HepG2 (cell line): ENCODE measurements at regions not wholly inside any gene's neighbourhood (a gene's known extent, or its start where the extent isn't known, plus 50 kb on each side); places are given as distances from the start of the nearest gene placed in this dataset.

Experiments
- ATF3 ChIP-seq: sonication (generic); formaldehyde crosslinking; IDR thresholded peaks from 2 replicates; pipeline ENCODE4 v1.4.0; 2020; ENCODE audit warnings: missing genetic modification reagents
- CTCF ChIP-seq: sonication (generic); formaldehyde crosslinking; IDR thresholded peaks from 2 replicates; pipeline ENCODE4 v1.5.0; 2020; ENCODE audit warnings: mild to moderate bottlenecking, missing genetic modification reagents, moderate library complexity
- ELK4 ChIP-seq: sonication (generic); formaldehyde crosslinking; IDR thresholded peaks from 2 replicates; pipeline ENCODE4 v1.9.0; 2021; ENCODE audit warnings: missing genetic modification reagents, borderline replicate concordance
- EZH2 ChIP-seq: conservative IDR thresholded peaks from 2 replicates; pipeline ENCODE4 v1.6.1; 2012; ENCODE audit warnings: mild to moderate bottlenecking, low read depth, low read length, moderate library complexity
- GTF2F1 ChIP-seq: fragments of 150-350 bp; IDR thresholded peaks from 2 replicates; pipeline ENCODE4 v1.6.1; 2014; ENCODE audit warnings: low read length
- HNRNPL ChIP-seq: fragments of 200-400 bp; formaldehyde crosslinking; IDR thresholded peaks from 2 replicates; pipeline ENCODE4 v1.6.1; 2017; ENCODE audit warnings: mild to moderate bottlenecking, low read depth, low read length
- KLF11 ChIP-seq: IDR thresholded peaks from 2 replicates; pipeline ENCODE4 v1.6.1; 2016; ENCODE audit warnings: missing compliant biosample characterization
- MXI1 ChIP-seq: IDR thresholded peaks from 3 replicates; pipeline ENCODE4 v1.6.1; 2012; ENCODE audit warnings: low read depth, low read length, inconsistent platforms, borderline replicate concordance
- NFIC ChIP-seq: IDR thresholded peaks from 2 replicates; pipeline ENCODE4 v1.6.1; 2012; ENCODE audit warnings: mild to moderate bottlenecking, low read length, inconsistent platforms
- NR2F1 ChIP-seq, 2 experiments: fragments of 450-650 bp in 1 of 2; formaldehyde crosslinking in 1 of 2; IDR thresholded peaks; 2 replicates each; pipeline versions ENCODE4 v1.5.0 to v1.6.1; 2016 to 2020; ENCODE audit warnings: mild to moderate bottlenecking in 1 of 2, missing compliant biosample characterization in 1 of 2, missing genetic modification reagents in 1 of 2, moderate library complexity in 1 of 2
- PATZ1 ChIP-seq: sonication (generic); formaldehyde crosslinking; IDR thresholded peaks from 2 replicates; pipeline ENCODE4 v1.4.0; 2020; ENCODE audit warnings: missing genetic modification reagents

GRCh38 chr13:34459856-34460255, 482.2 kb upstream of the NBEA start:
- TF ChIP-seq EZH2, result no peak
- TF ChIP-seq CTCF (CRISPR knock-in tag), result no peak
- no peak for TF ChIP-seq PATZ1
- TF ChIP-seq ELK4 (CRISPR knock-in tag), result no peak
- TF ChIP-seq HNRNPL, result no peak
- no peak for TF ChIP-seq MXI1
- TF ChIP-seq GTF2F1, result no peak
- TF ChIP-seq NFIC, result no peak
- TF ChIP-seq ATF3, result no peak
- TF ChIP-seq NR2F1 (CRISPR knock-in tag; IDR thresholded peaks at IDR 0.05), result no peak
- no peak for TF ChIP-seq KLF11 (CRISPR knock-in tag)
